ENCODE measurements at regions not wholly inside any gene's neighbourhood (a gene's known extent, or its start where the extent isn't known, plus 50 kb on each side); places are given as distances from the start of the nearest gene placed in this dataset.

DNA sequence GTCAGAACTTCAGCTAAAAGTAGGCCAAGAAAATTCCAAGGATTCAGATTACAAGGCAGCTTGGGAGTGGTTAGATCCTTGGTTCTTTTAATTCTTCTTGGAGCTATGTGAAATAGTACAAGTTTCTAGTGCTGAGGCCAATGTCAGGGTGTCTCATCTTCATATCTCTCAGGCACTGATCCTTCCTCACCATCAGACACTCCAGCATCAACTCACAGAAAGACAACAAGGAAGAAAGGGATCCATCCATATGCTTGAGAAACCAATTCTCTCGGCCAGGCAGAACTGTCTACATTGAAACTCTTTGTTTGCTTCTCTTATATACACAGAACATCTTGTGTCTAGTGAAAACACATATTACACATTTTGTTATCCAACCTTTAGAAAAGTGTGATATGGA lies 362.1 kb upstream of the CCNH start:
- SMC1A ChIA-PET (ENCODE audit: uncharacterized antibody, unreplicated experiment) = no interaction called here
- BruUV-seq (replicated peaks) = no TSS peak
- POLR2A ChIA-PET = no interaction called here
- H3K9me3 ChIP-seq (replicated peaks; ENCODE audit: control insufficient read depth, insufficient read depth, low read length) = no peaks in the 10 kb centered on the region
- no peak for DNase-seq (ENCODE audit: low read depth, low spot score)
- H4K20me1 ChIP-seq (ENCODE audit: control insufficient read depth, insufficient read depth) = no peaks in the 10 kb centered on the region
- no peak for TF ChIP-seq MEF2A (IDR thresholded peaks at IDR 0.05; ENCODE audit: insufficient read depth, low read depth, low read length)
- TF ChIP-seq POLR2AphosphoS5 (IDR thresholded peaks at IDR 0.05; ENCODE audit: low read length) = no peak
- TF ChIP-seq, protein P1, sequence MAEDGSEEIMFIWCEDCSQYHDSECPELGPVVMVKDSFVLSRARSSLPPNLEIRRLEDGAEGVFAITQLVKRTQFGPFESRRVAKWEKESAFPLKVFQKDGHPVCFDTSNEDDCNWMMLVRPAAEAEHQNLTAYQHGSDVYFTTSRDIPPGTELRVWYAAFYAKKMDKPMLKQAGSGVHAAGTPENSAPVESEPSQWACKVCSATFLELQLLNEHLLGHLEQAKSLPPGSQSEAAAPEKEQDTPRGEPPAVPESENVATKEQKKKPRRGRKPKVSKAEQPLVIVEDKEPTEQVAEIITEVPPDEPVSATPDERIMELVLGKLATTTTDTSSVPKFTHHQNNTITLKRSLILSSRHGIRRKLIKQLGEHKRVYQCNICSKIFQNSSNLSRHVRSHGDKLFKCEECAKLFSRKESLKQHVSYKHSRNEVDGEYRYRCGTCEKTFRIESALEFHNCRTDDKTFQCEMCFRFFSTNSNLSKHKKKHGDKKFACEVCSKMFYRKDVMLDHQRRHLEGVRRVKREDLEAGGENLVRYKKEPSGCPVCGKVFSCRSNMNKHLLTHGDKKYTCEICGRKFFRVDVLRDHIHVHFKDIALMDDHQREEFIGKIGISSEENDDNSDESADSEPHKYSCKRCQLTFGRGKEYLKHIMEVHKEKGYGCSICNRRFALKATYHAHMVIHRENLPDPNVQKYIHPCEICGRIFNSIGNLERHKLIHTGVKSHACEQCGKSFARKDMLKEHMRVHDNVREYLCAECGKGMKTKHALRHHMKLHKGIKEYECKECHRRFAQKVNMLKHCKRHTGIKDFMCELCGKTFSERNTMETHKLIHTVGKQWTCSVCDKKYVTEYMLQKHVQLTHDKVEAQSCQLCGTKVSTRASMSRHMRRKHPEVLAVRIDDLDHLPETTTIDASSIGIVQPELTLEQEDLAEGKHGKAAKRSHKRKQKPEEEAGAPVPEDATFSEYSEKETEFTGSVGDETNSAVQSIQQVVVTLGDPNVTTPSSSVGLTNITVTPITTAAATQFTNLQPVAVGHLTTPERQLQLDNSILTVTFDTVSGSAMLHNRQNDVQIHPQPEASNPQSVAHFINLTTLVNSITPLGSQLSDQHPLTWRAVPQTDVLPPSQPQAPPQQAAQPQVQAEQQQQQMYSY (CRISPR knock-in tag; IDR thresholded peaks at IDR 0.05) = no peak
- TF ChIP-seq FOXM1 (IDR thresholded peaks at IDR 0.05; ENCODE audit: low read depth, low read length) = no peak
- TF ChIP-seq WRNIP1 (IDR thresholded peaks at IDR 0.05; ENCODE audit: borderline replicate concordance, low read depth, low read length) = no peak
- no peak for TF ChIP-seq LARP7 (IDR thresholded peaks at IDR 0.05)
- TF ChIP-seq HDGF (IDR thresholded peaks at IDR 0.05) = no peak
- TF ChIP-seq, protein P2, sequence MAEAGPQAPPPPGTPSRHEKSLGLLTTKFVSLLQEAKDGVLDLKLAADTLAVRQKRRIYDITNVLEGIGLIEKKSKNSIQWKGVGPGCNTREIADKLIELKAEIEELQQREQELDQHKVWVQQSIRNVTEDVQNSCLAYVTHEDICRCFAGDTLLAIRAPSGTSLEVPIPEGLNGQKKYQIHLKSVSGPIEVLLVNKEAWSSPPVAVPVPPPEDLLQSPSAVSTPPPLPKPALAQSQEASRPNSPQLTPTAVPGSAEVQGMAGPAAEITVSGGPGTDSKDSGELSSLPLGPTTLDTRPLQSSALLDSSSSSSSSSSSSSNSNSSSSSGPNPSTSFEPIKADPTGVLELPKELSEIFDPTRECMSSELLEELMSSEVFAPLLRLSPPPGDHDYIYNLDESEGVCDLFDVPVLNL (IDR thresholded peaks at IDR 0.05; ENCODE audit: low read depth, low read length) = no peak
- TF ChIP-seq YY1 (IDR thresholded peaks at IDR 0.05; ENCODE audit: low read depth, low read length) = no peak
- TF ChIP-seq CREB1 (IDR thresholded peaks at IDR 0.05; ENCODE audit: low read depth) = no peak
- TF ChIP-seq SIX5 (IDR thresholded peaks at IDR 0.05; ENCODE audit: low read depth, low read length, severe bottlenecking) = no peak
- TF ChIP-seq, protein P3, sequence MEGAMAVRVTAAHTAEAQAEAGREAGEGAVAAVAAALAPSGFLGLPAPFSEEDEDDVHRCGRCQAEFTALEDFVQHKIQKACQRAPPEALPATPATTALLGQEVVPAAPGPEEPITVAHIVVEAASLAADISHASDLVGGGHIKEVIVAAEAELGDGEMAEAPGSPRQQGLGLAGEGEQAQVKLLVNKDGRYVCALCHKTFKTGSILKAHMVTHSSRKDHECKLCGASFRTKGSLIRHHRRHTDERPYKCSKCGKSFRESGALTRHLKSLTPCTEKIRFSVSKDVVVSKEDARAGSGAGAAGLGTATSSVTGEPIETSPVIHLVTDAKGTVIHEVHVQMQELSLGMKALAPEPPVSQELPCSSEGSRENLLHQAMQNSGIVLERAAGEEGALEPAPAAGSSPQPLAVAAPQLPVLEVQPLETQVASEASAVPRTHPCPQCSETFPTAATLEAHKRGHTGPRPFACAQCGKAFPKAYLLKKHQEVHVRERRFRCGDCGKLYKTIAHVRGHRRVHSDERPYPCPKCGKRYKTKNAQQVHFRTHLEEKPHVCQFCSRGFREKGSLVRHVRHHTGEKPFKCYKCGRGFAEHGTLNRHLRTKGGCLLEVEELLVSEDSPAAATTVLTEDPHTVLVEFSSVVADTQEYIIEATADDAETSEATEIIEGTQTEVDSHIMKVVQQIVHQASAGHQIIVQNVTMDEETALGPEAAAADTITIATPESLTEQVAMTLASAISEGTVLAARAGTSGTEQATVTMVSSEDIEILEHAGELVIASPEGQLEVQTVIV (IDR thresholded peaks at IDR 0.05; ENCODE audit: borderline replicate concordance, partially characterized antibody) = no peak
- TF ChIP-seq, protein P4, sequence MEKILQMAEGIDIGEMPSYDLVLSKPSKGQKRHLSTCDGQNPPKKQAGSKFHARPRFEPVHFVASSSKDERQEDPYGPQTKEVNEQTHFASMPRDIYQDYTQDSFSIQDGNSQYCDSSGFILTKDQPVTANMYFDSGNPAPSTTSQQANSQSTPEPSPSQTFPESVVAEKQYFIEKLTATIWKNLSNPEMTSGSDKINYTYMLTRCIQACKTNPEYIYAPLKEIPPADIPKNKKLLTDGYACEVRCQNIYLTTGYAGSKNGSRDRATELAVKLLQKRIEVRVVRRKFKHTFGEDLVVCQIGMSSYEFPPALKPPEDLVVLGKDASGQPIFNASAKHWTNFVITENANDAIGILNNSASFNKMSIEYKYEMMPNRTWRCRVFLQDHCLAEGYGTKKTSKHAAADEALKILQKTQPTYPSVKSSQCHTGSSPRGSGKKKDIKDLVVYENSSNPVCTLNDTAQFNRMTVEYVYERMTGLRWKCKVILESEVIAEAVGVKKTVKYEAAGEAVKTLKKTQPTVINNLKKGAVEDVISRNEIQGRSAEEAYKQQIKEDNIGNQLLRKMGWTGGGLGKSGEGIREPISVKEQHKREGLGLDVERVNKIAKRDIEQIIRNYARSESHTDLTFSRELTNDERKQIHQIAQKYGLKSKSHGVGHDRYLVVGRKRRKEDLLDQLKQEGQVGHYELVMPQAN (conservative IDR thresholded peaks at IDR 0.05) = no peak
- TF ChIP-seq, protein P5, sequence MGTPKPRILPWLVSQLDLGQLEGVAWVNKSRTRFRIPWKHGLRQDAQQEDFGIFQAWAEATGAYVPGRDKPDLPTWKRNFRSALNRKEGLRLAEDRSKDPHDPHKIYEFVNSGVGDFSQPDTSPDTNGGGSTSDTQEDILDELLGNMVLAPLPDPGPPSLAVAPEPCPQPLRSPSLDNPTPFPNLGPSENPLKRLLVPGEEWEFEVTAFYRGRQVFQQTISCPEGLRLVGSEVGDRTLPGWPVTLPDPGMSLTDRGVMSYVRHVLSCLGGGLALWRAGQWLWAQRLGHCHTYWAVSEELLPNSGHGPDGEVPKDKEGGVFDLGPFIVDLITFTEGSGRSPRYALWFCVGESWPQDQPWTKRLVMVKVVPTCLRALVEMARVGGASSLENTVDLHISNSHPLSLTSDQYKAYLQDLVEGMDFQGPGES (IDR thresholded peaks at IDR 0.05) = no peak
- TF ChIP-seq RBBP5 (conservative IDR thresholded peaks at IDR 0.05) = no peak
- H2AFZ ChIP-seq (ENCODE audit: control insufficient read depth, low read depth, low read length) = no peak overlapping the region
- no peaks in the 10 kb centered on the region for H3K36me3 ChIP-seq (ENCODE audit: control insufficient read depth in 2 of 2, insufficient read depth in 2 of 2, low read length in 1 of 2)
- CTCF ChIA-PET = interaction anchor here (0.9 kb wide), 1 partner anchor 916 kb away, joined by 3 read pairs; no protein-coding TSS in a partner anchor
- H3K4me1 ChIP-seq (ENCODE audit: control insufficient read depth, insufficient read depth, low read length) = no peaks in the 10 kb centered on the region
- no peak for ATAC-seq
- no peak overlapping the region for H3K4me3 ChIP-seq
- no peak overlapping the region for H3K9ac ChIP-seq (ENCODE audit: control insufficient read depth, insufficient read depth, low read length)
- 35% methylated on average over 1 of the region's 1 CpG for WGBS (ENCODE audit: insufficient coverage, insufficient replicate concordance, low lambda C conversion rate, missing lambda C conversion rate)
- H3K27me3 ChIP-seq (replicated peaks in 1 of 2; ENCODE audit: control insufficient read depth in 2 of 2, insufficient read depth in 2 of 2, low read length in 1 of 2) = no peaks in the 10 kb centered on the region
- intact Hi-C loops (cut with micrococcal nuclease; ENCODE audit: unreplicated experiment) = no loop called here
- no peak overlapping the region for H3K4me2 ChIP-seq (ENCODE audit: control insufficient read depth, insufficient read depth)
- no peak for FAIRE-seq
- RAD21 ChIA-PET (ENCODE audit: unreplicated experiment) = no interaction called here
- in situ Hi-C loops (cut with MboI) = no loop called here
- H3K27ac ChIP-seq (ENCODE audit: control insufficient read depth, insufficient read depth) = no peak overlapping the region
- H3K79me2 ChIP-seq (ENCODE audit: control insufficient read depth, insufficient read depth, low read length) = no peaks in the 10 kb centered on the region

Data from GM12878 (cell line).